IMR-90 (cell line): ENCODE measurements at regions not wholly inside any gene's neighbourhood (a gene's known extent, or its start where the extent isn't known, plus 50 kb on each side); places are given as distances from the start of the nearest gene placed in this dataset.

ENCODE experiments used
- ATAC-seq: fragments of 200-7000 bp; cut with Tn5 transposase; 2 replicates; pipeline ENCODE4 v1.9.1; 2020; ENCODE audit warnings: low read depth, mild to moderate bottlenecking, moderate library complexity
- BruUV-seq: library from RNA; stranded (reverse); fragments of 400-500 nt; replicated peaks from 2 replicates; lab custom pipeline; 2021; lab: Mats Ljungman, UMichigan
- CTCF ChIA-PET: fragments of 300-600 bp; formaldehyde crosslinking; extraction: SDS; loops from one replicate; lab custom pipeline; 2021; ENCODE audit warnings: antibody characterized with exemption; lab: Yijun Ruan, JAX
- POLR2A ChIA-PET: fragments of 300-600 bp; sonication (Branson Sonifier 250); formaldehyde crosslinking; loops from one replicate; lab custom pipeline; 2022; ENCODE audit warnings: antibody characterized with exemption; ENCODE audit not compliant: unreplicated experiment; lab: Charles Lee
- DNase-seq: peaks from one replicate; pipeline ENCODE4 v3.0.0; 2013
- H2AFZ ChIP-seq: replicated peaks from 2 replicates; pipeline ENCODE3; 2013; ENCODE audit warnings: low read length, mild to moderate bottlenecking; ENCODE audit not compliant: poor library complexity
- H2AK5ac ChIP-seq: 2 replicates; pipeline ENCODE4 v1.6.1; 2013; ENCODE audit warnings: low read depth, low read length, inconsistent platforms
- H2AK9ac ChIP-seq: replicated peaks from 2 replicates; pipeline ENCODE3; 2013; ENCODE audit warnings: mild to moderate bottlenecking, low read depth, low read length, moderate library complexity; ENCODE audit not compliant: poor library complexity
- H2BK120ac ChIP-seq: 2 replicates; pipeline ENCODE4 v1.6.1; 2013; ENCODE audit warnings: low read depth, low read length, inconsistent platforms
- H2BK15ac ChIP-seq: 3 replicates; pipeline ENCODE4 v1.6.1; 2013; ENCODE audit warnings: low read depth, low read length, inconsistent platforms
- H2BK20ac ChIP-seq: 2 replicates; pipeline ENCODE4 v1.6.1; 2013; ENCODE audit warnings: low read depth, mild to moderate bottlenecking, inconsistent platforms, low read length, moderate library complexity
- H2BK5ac ChIP-seq: 2 replicates; pipeline ENCODE4 v1.6.1; 2013; ENCODE audit warnings: mild to moderate bottlenecking, low read depth, low read length, inconsistent platforms; ENCODE audit not compliant: poor library complexity, severe bottlenecking
- H3K14ac ChIP-seq: replicated peaks from 2 replicates; pipeline ENCODE4 v1.6.1; 2013; ENCODE audit warnings: low read depth, low read length, inconsistent platforms
- H3K18ac ChIP-seq: 2 replicates; pipeline ENCODE4 v1.6.1; 2013; ENCODE audit warnings: low read depth, low read length, control low read depth
- H3K23ac ChIP-seq: 2 replicates; pipeline ENCODE4 v1.6.1; 2013; ENCODE audit warnings: low read depth, low read length, inconsistent platforms
- H3K27ac ChIP-seq: 2 replicates; pipeline ENCODE4 v1.5.1; 2013; ENCODE audit warnings: mild to moderate bottlenecking, control low read depth, low read length; ENCODE audit not compliant: insufficient read depth
- H3K27me3 ChIP-seq: 2 replicates; pipeline ENCODE4 v1.6.1; 2013; ENCODE audit warnings: low read length; ENCODE audit not compliant: control insufficient read depth, insufficient read depth
- H3K36me3 ChIP-seq: 2 replicates; pipeline ENCODE4 v1.6.1; 2013; ENCODE audit warnings: low read length, mixed read lengths; ENCODE audit not compliant: control insufficient read depth, insufficient read depth
- H3K4ac ChIP-seq: 2 replicates; pipeline ENCODE4 v1.6.1; 2013; ENCODE audit warnings: low read depth, low read length, inconsistent platforms
- H3K4me1 ChIP-seq: 2 replicates; pipeline ENCODE4 v1.6.1; 2013; ENCODE audit warnings: low read length, mixed read lengths; ENCODE audit not compliant: control insufficient read depth, insufficient read depth
- H3K4me2 ChIP-seq: 2 replicates; pipeline ENCODE4 v1.6.1; 2013; ENCODE audit warnings: low read depth, mild to moderate bottlenecking, control low read depth, low read length, moderate library complexity
- H3K4me3 ChIP-seq: 2 replicates; pipeline ENCODE4 v1.5.1; 2013; ENCODE audit warnings: low read depth, mild to moderate bottlenecking, control low read depth, low read length, moderate library complexity; ENCODE audit not compliant: insufficient read depth
- H3K56ac ChIP-seq: 2 replicates; pipeline ENCODE4 v1.6.1; 2013; ENCODE audit warnings: low read length, inconsistent platforms; ENCODE audit not compliant: insufficient read depth; ENCODE audit errors: extremely low read depth
- H3K79me1 ChIP-seq, 2 experiments: 2 replicates each; pipeline ENCODE4 v1.6.1; 2013; ENCODE audit warnings: low read length in 2 of 2, inconsistent platforms in 1 of 2, low read depth in 1 of 2
- H3K9ac ChIP-seq: 2 replicates; pipeline ENCODE4 v1.6.1; 2013; ENCODE audit warnings: low read depth, low read length, control low read depth
- H3K9me1 ChIP-seq: 2 replicates; pipeline ENCODE4 v1.6.1; 2013; ENCODE audit warnings: low read length, inconsistent platforms; ENCODE audit not compliant: insufficient read depth
- H3K9me3 ChIP-seq: 2 replicates; pipeline ENCODE4 v1.6.1; 2013; ENCODE audit warnings: low read length; ENCODE audit not compliant: control insufficient read depth, insufficient read depth
- H4K20me1 ChIP-seq: 2 replicates; pipeline ENCODE4 v1.6.1; 2013; ENCODE audit warnings: low read length, inconsistent platforms; ENCODE audit not compliant: insufficient read depth
- H4K5ac ChIP-seq: 2 replicates; pipeline ENCODE4 v1.6.1; 2013; ENCODE audit warnings: mild to moderate bottlenecking, low read depth, low read length, control low read depth
- H4K8ac ChIP-seq, 2 experiments: 2 replicates each; pipeline ENCODE4 v1.6.1; 2013; ENCODE audit warnings: low read depth in 2 of 2, low read length in 2 of 2, control low read depth in 1 of 2, inconsistent platforms in 1 of 2
- H4K91ac ChIP-seq: 2 replicates; pipeline ENCODE4 v1.6.1; 2013; ENCODE audit warnings: low read depth, low read length, inconsistent platforms; ENCODE audit not compliant: insufficient read depth
- CHD1 ChIP-seq: IDR thresholded peaks from 2 replicates; pipeline ENCODE4 v1.6.1; 2012; ENCODE audit warnings: low read depth, low read length, improper control_type of control experiment
- ELK1 ChIP-seq: fragments of 150-350 bp; IDR thresholded peaks from 2 replicates; pipeline ENCODE4 v1.6.1; 2016; ENCODE audit warnings: low read depth, mild to moderate bottlenecking, low read length, moderate library complexity, borderline replicate concordance
- MAZ ChIP-seq: IDR thresholded peaks from 2 replicates; pipeline ENCODE4 v1.6.1; 2012; ENCODE audit warnings: low read depth, mild to moderate bottlenecking, low read length, improper control_type of control experiment, moderate library complexity, borderline replicate concordance
- RAD21 ChIP-seq: IDR thresholded peaks from 2 replicates; pipeline ENCODE4 v1.6.1; 2012; ENCODE audit warnings: low read length, improper control_type of control experiment
- WGBS, 2 experiments: methylation state at CpG; one replicate each; pipeline versions ENCODE4 v1.1.5 to v1.1.7; 2013; ENCODE audit warnings: missing lambda C conversion rate in 2 of 2; ENCODE audit not compliant: insufficient read length in 1 of 2; ENCODE audit errors: extremely low coverage in 2 of 2; 5-methylcytosine and 5-hydroxymethylcytosine counted together
- dilution Hi-C: fragments of 300-500 bp; cut with HindIII; formaldehyde crosslinking; loops from one replicate; pipeline ENCODE4 v1.14.3; 2018; ENCODE audit warnings: low sequenced_read_pairs; ENCODE audit not compliant: unreplicated experiment
- in situ Hi-C: fragments of 300-500 bp; cut with MboI; formaldehyde crosslinking; loops from 3 replicates; pipeline ENCODE4 v1.14.3; 2019; ENCODE audit warnings: low sequenced_read_pairs, inconsistent platforms, mixed read lengths
- intact Hi-C: fragments of 100-400 bp; cut with micrococcal nuclease; formaldehyde crosslinking; loops from 2 replicates; pipeline ENCODE4 v1.10.0; 2022

- H3K27me3 ChIP-seq = no peaks in the 10 kb centered on the region
- no peak overlapping the region for H3K9ac ChIP-seq
- no peaks in the 10 kb centered on the region for H3K79me1 ChIP-seq
- ChIA-PET POLR2A (no interaction called here), CTCF (no interaction called here)
- no peaks in the 10 kb centered on the region for H3K9me1 ChIP-seq
- H3K4ac ChIP-seq = no peak overlapping the region
- H4K20me1 ChIP-seq = no peaks in the 10 kb centered on the region
- H2AFZ ChIP-seq = no peak overlapping the region
- no TSS peak for BruUV-seq
- no peak overlapping the region for H3K56ac ChIP-seq
- H4K5ac ChIP-seq = no peak overlapping the region
- no peak overlapping the region for H2BK15ac ChIP-seq
- no peak overlapping the region for H2BK5ac ChIP-seq
- H3K4me2 ChIP-seq = no peak overlapping the region
- H2AK5ac ChIP-seq = no peak overlapping the region
- no peak overlapping the region for H4K8ac ChIP-seq
- WGBS, 2 experiments = no CpG with 5 or more reads among the region's 2 CpGs
- H2AK9ac ChIP-seq = no peak overlapping the region
- H3K18ac ChIP-seq = no peak overlapping the region
- dilution Hi-C loops (no loop called here), intact Hi-C loops (no loop called here), in situ Hi-C loops (no loop called here)
- TF ChIP-seq ELK1 (no peak), MAZ (no peak), CHD1 (no peak), RAD21 (no peak)
- H3K27ac ChIP-seq = no peak overlapping the region
- no peak overlapping the region for H4K91ac ChIP-seq
- H3K4me1 ChIP-seq = no peaks in the 10 kb centered on the region
- no peak overlapping the region for H3K4me3 ChIP-seq
- no peaks in the 10 kb centered on the region for H3K36me3 ChIP-seq
- no peak overlapping the region for H3K23ac ChIP-seq
- DNase-seq (no peak), ATAC-seq (no peak)
- H2BK120ac ChIP-seq = no peak overlapping the region
- no peaks in the 10 kb centered on the region for H3K9me3 ChIP-seq
- no peak overlapping the region for H3K14ac ChIP-seq
- no peak overlapping the region for H2BK20ac ChIP-seq
These were observed 156.9 kb upstream of the RPRM start for GRCh38 chr2:153635494-153635893.
